HG03378 (cell line): ENCODE measurements at regions not wholly inside any gene's neighbourhood (a gene's known extent, or its start where the extent isn't known, plus 50 kb on each side); places are given as distances from the start of the nearest gene placed in this dataset.
A peak's percentile ranks its signal among the peaks of the same experiment; 100 is the strongest.
"Not testable (repeated sequence)": the region's sequence is repeated elsewhere in the genome, so short reads cannot be mapped to it uniquely, and the experiment has no call there.

ENCODE experiments used
- ATAC-seq: cut with Tn5 transposase; IDR thresholded peaks from one replicate; pipeline ENCODE4 v1.9.1; 2021; ENCODE audit warnings: mild to moderate bottlenecking, moderate library complexity; ENCODE audit not compliant: unreplicated experiment

DNA sequence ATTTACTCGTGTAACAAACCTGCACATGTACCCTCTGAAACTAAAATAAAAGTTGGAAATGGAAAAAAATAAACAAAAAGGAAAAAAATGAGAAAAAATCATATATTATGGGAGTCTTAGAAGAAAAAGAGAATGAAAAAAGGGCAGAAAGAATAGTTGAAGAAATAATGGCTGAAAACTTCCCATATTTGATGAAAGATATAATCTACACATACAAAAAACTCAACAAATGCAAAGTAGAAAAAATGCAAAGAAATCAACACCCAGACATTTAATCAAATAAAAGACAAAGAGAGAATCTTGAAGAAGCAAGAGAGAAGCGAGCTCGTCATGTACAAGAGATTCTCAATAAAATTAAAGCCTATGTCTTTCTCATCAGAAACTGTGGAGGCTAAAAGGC lies 73.8 kb downstream of the SLC25A46 start:
- no peak for ATAC-seq

DNA sequence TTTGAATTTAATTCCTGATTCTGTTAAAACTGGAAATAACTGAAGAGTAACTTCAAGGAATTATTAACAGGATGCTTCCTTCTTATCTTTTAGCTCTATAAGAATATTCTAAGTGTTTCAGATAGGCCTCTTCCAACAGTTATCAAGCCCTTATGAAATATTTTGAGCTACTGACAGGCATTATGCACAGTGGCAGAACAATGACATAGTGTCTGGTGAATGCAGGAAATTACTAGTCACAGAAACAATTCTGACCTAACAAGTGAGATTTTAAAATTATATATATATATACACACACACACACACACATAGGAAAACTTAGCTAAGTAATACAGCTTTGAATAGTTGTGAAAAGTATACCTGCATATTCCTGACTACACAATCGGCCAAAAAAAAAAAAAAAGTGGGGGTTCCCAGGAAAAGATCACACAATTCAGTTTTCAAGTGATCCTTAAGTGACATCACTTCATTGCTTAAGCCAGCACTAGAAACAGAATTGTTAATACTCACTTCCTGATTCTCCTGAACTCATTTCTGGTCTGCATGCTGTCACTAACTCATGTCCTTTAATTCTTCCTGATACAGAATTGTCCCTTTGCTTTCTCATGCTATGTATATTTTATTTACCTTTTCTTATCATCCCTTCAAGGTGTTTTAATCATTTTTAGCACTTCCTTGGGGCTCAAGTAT lies 77.3 kb downstream of the SLC25A46 start:
- no peak for ATAC-seq

DNA sequence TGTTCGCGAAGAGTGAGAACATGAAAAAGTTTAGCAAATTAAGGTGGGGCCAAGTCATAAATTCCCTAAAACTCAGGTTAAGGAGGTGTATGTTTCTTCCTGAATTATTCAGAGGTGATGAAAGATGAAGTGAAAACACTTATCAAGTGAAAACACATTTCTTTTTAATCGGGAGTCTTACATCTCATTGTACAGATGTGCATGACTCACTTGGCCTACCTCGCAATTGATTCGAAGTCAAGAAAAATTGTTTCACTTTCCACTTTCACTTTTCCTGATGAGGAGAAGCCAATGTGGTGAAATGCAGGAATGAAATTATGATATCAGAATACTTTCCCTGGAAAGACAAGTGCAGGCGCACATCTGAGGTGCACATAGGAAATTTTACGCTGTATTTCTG lies 78.7 kb downstream of the SLC25A46 start:
- no peak for ATAC-seq

DNA sequence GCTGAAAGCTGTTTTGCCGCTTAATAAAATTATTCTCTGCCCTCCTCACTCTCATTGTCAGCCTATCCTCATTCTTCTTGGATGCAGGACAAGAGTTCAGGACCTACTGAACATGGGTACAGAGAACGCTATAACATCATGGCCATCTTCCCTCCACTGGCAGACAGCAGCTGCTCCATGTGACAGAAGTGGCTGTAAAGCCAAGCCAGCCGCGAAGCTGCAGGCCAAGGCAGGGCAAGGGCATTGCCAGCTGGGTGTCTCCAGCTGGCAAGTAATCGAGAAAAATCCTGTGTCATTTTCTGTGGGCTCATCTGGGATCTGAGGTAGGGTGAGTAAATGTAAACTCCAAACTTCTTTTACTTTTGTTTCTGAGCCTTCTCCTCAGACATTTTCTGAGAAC lies 84.8 kb downstream of the SLC25A46 start:
- ATAC-seq, result no peak

DNA sequence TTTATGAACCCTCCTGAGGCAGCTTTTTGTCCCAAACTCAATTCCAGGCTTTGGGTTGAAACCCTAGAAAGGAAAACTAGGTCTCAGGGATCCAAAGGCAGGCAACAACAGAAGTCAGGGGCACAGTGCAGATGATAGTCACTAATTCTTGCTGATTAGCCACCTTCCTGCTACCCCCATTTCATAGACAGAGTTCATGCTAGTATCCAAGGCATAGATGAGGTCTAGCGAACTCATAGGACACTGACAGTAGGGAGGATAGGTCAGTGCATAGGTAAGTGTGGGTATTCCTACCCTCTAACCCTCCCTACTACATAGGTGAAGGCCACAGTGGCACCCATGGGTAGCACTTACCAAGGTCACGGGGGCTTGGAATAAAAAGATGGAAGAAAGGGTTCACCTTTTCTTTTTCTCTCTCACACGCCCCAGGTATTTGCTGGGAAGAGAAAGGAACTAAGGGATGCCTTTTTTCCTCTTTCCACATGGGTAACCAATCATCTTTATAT lies 86.2 kb downstream of the SLC25A46 start:
- no peak for ATAC-seq

DNA sequence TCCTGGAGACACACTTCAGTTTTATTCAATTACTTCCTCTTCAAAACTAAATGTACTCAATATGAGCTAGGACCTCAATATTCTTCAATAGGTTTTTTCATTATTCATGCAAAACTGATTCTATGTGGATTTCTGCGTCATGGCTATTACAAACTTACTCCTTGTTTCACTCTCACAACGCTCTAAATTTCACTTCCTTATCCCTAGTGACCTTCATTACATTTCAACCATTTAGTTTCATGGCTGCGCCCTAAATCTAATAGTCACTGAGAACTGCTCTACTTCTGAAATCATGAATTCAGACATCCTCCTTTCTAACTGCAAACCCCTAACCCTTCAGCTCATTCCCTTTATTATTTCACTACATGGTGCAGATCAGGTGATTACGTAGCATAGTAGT lies 93.9 kb downstream of the SLC25A46 start:
- no peak for ATAC-seq

DNA sequence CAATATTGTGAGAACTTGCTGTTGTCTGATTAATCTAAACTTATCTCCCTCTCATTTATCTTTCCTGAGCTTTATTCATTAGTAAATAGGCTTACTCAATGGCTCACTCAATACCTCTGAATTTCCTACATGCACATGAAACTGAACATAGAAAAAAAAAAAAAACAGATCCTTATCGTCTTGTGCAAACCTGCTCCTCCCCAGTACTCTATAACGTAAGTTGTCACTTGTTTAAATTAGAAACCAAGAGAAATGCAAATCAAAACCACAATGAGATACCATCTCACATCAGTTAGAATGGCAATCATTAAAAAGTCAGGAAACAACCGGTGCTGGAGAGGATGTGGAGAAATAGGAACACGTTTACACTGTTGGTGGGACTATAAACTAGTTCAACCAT lies 96.1 kb downstream of the SLC25A46 start:
- ATAC-seq, result not testable (repeated sequence)

DNA sequence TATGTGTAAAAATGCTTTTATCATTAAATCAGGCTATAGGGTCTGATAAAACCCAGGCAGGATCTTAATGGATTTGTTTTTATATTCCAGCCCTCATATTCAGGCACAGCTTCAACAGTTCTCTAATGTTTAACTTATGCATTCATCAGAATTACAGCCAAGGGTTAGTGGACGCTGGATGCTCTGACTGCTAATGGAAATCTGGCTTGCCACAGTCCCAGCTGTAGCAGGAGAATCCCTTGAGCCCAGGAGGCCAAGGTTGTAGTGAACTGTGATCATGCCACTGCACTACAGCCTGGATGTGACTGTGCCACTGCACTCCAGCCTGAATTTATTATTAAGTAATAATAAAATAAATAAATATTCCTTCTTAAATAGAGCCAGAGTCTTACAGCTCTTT lies 98.0 kb downstream of the SLC25A46 start:
- no peak for ATAC-seq

DNA sequence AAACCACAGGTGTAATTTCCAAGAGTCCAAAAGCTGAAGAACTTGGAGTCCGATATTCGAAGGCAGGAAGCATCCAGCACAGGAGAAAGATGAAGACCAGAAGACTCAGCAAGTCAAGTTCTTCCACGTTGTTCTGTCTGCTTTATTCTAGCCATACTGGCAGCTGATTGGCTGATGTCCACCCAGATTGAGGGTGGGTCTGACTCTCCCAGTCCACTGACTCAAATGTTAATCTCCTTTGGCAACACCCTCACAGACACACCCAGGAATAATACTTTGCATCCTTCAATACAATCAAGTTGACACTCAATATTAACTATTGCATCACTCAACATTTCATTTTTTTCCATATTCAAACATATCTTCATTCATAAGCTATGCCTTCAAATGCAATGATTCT lies 99.5 kb downstream of the SLC25A46 start:
- ATAC-seq, result not testable (repeated sequence)

DNA sequence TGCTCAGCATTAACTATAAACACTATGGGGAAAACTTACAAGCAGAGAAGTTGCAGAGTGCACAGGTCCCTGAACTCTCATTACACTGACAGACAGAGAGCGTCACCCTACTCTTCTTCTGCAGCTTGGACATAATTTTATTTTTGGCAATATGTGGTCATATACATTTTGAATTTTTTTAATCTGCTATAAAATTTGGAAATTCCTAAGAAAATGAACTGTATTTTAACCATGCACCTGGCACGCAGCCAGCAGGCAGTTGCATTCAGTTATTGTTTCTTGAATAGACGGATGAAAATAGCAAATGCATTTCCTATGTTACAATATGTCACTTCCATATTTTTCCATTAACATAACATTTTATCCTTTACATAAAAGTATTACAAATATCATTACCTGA lies 100.2 kb downstream of the SLC25A46 start:
- no peak for ATAC-seq

DNA sequence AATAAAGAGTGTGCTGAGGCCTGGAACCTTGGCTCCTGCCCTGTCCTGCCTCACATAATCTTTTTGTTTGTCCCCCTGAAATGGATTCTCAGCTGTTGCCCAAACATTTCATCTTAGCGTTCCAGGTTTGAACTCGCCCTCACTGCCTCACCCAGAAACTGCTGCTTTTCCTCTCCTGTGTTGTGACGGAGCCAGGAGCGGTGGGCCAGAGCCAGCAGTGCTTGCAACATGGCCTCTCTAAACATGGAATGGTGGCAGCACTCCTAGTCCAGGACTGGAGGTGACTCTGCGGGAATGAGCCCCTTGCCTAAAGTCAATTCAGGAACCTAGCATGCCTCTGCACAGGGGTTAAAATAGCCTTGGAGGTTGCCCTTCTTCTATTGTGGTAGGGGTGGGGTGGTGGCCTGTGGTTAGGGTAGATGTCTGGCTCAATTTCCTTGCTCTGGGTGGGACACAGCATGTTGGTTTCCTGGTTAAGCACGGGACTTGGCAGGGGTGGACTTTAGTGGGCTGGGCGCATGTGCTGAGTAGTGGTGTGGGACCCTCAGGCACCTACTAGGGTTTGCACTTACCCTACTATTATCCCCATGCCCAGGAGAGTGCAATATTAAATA lies 101.6 kb downstream of the SLC25A46 start:
- ATAC-seq, result no peak

DNA sequence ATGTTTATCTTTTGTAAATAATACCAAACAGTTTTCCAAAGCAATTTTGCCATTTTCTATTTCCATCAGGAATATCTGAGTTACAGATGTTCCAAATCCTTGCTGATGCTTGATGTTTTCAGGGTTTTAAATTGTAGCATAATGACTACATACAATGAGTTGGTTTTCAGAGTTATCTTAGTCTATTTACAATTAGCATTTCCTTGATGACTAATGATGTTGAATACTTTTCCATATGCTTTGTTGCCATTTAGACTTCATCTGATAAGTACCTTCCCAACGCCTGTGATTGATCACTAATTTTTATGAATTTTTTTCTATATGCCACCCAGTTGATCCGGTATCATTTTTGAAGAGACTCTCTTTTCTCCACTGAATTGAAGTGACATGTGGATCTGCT lies 102.3 kb downstream of the SLC25A46 start:
- ATAC-seq, result no peak

DNA sequence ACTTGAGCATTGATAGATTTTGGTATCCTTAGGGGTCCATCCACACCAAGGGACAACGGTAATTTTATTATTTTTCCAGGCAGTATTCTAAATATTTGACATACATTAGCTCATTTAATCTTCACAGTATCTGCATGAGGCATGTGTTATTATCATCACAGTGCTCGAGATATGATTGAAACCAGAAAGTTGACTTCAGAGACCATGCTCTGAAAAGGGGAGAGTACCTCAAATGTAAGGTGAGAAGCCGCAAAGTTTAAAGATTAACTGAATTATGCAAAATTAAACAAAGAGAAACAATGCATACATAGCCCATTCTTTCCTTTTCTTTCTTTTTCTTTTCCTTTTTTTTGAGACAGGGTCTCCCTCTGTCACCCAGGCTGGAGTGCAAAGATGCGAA lies 104.1 kb downstream of the SLC25A46 start:
- ATAC-seq, result no peak

DNA sequence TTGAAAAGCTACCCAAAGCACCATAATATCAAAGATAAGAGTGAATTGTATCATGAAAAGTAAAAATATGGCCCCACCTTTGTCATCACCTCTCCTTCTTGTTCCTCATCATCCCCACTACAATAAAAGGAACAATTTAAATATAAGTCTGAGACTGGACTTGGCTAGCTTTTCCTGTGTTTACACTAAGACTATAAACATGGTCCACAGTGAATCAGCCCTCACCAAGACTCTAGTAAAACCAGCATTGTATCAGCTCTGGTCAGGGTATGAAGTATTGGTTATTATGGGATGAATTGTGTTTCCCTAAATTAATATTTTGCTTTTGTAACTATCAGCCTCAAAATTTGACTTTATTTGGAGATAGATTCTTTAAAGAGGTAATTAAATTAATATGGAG lies 105.4 kb downstream of the SLC25A46 start:
- ATAC-seq, result no peak

DNA sequence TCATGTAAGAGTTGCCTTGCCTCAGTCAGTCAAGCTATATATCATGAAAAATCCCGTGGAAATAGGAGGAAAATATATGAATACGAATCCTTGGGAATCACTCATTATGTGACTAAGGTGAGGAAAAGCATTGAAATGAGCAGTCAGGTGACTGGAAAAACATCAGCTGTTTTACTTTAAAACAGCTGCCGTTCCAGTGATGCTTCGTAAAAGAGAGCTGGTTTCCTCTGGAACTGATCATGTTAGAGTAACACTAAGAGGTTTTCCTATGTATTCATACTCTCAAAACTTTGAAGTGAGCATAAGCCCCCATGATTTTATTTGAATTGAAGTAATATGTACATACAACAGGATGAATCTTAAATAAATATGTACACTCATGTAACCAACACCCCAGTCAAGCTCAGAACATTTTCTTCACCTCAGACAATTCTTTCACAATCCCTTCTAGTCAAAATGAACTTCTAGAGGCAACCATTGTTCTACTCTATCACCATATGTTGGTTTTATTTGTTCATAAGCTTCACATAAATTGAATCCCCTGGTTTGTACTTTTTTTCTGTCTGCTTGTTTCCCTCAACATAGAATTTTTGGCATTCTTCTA lies 107.7 kb downstream of the SLC25A46 start:
- ATAC-seq, result no peak

DNA sequence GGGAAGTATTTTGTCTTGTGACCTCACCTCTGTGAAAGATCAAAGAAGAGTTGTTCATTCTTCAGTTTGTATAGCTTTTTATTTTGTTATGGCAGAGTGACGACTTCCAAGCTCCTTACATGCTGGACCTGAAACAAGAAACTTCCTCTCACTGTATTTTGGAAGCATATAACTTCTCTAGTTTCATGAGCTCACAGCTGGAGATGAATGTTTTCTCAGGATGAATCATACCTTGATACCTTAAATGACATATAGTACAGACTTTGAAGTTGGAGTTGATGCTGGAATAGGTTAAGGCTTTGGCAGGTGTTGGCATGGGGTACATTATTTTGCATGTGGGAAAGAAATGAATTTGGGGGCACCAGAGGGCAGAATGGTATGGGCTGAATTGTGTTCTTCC lies 112.5 kb downstream of the SLC25A46 start:
- no peak for ATAC-seq

DNA sequence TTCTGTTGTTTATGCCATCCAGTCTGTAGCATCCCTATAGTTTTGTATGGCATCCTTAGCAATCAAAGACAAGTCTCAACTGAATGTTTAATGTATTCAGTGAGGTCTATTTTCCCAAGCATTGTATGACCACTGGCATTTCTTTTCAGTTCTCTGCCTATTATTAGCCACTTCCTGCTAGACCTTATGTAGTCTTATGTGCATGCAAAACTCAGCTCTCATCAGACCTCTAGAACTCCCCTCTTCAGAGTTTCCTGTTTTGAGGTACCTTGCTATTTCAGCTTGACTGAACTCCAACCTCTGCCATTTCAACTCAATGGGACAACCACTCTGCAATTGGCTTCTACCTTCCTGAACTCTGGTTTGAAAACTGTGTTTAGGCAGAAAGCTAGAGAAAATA lies 113.2 kb downstream of the SLC25A46 start:
- peak; percentile 98 for ATAC-seq

DNA sequence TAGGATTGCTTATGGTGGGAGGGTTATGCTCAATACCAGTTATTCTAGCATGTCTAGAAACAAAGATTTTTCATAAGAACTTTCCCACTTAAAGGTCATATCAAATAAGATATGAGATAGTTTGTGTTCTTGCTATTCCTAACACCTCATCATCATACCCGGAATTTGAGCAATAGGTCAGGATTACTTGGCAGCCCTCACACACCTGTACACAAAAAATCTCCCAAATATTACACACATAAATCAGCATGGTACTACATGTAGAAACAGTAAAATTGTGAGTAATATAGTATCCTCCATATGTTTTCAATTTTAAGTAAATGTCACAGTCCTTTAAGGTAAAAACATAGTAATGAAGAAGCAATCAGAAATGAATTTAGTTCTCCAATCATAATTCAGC lies 113.7 kb downstream of the SLC25A46 start:
- ATAC-seq, result no peak

DNA sequence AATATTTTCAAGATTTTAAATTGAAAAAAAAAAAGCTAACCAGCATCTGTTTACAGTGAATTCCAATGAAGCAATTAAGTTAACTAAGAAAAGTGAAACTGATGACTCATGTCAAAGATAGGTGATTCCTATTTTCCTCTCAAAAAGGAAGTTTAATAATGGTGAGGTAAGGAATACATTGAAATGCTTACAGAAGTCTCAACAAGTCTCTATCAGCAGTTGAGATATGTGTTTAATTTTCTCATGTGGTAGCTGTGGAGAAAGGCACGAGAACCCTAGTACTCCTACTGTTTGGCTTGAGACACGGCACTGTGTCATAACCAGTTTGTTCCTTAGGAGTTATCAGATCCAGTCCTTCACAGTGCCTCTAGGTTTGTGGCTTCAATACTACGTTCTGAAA lies 114.5 kb downstream of the SLC25A46 start:
- no peak for ATAC-seq

DNA sequence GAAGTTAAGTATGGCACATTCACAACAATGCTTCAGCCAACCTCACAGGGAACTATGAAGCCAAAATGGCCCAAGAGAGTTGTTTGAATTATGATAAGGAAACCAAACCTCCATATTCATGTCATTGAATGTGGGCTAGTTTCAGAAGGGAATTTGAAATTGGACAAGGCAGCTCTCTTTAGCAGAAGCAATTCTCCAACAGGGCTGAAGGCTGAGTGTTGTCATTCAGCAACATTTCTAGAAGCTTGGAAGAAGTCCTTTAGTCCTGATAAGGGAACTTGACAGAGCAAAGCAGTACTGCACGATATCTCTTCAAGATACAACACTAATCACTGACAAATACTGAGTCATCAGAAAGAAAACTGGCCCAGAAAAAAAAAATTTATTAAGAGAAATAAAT lies 115.4 kb downstream of the SLC25A46 start:
- no peak for ATAC-seq

DNA sequence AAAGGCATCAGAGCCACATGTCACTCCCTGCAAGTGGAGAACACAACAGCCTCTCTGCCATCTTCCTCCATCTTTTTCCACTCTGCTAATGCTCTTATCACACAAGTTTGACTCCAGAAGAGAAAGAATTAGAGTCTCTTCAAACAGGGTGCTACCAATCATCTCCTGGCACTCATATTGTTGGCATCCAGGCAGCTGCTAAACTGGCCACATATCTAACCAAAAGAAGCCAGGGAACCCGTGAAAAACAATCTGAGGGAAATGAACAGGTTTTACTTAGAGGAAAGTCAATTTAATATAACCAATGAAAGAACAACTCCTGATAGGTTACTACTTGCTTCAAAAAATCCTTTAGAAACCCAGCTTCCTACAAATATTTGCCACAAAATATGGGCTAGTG lies 117.2 kb downstream of the SLC25A46 start:
- no peak for ATAC-seq

DNA sequence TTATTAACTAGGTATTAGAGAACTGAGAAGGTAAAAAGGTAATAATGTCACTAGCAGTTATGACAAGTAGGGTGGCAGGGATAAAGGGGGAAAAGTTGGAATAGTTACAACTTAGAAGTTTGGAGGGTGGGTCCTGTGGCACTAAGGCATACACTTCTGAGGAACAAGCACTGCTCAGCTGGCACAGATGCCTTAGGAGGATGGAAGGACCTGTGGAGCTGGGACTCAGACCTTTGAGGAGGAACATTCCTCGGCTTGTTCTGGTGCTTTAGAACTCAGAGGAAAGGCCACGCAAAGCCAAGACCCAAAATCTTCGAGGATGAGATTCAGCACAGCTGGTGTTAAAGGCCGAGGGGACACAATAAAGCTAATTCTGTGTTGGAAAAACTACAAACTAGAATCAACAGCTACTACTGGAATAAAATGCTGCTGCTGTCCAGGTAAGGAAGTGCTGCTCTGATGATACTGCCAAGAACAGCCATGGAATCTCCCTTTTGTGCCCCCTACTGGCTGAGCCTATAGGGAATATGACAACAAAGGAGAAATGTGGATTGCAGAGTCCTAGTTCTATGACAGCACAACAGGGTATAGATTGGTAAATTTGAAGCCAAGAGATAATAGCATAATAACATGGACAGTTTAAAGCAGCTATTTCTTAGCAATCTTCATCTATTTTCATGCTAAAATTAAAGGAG lies 126.7 kb downstream of the SLC25A46 start:
- no peak for ATAC-seq
